ENCODE measurements at regions not wholly inside any gene's neighbourhood (a gene's known extent, or its start where the extent isn't known, plus 50 kb on each side); places are given as distances from the start of the nearest gene placed in this dataset.
A peak's percentile ranks its signal among the peaks of the same experiment; 100 is the strongest.
"Not testable (repeated sequence)": the region's sequence is repeated elsewhere in the genome, so short reads cannot be mapped to it uniquely, and the experiment has no call there.

GRCh38 chr9:90502134-90502533 is 140.5 kb downstream of the DIRAS2 start:
- Mint-ChIP-seq H3K9me3 (peaks cover 2% of the 10 kb centered on the region), H3K36me3 (ENCODE audit: low read depth) (no peaks in the 10 kb centered on the region), H3K4me1 (peaks cover 9% of the 10 kb centered on the region), H3K27me3 (ENCODE audit: insufficient read depth) (no peaks in the 10 kb centered on the region), H3K4me3 (no peak overlapping the region), H3K27ac (peak overlapping the region; percentile 10)
- no peaks in the 10 kb centered on the region for H3K9me3 ChIP-seq (ENCODE audit: control insufficient read depth, low read length)
- no peaks in the 10 kb centered on the region for H3K27me3 ChIP-seq (ENCODE audit: control insufficient read depth, insufficient read depth, low read length, poor library complexity, severe bottlenecking)
- no peak overlapping the region for H3K9ac ChIP-seq (ENCODE audit: extremely low read depth, low read length, poor library complexity, severe bottlenecking)
- 53% methylated on average over 2 of the region's 4 CpGs; no CpG with 5 or more reads in 1 of the 2 experiments for WGBS, 2 experiments (ENCODE audit: insufficient coverage in 1 of 2, insufficient read length in 1 of 2)
- H3K36me3 ChIP-seq (ENCODE audit: control insufficient read depth, insufficient read depth, low read length): no peaks in the 10 kb centered on the region
- H3K4me3 ChIP-seq (ENCODE audit: low read length): no peak overlapping the region
- H3K4me1 ChIP-seq (ENCODE audit: control insufficient read depth, insufficient read depth, low read length): no peaks in the 10 kb centered on the region
- no peak overlapping the region for H3K27ac ChIP-seq (ENCODE audit: low read depth, low read length)
- TF ChIP-seq CTCF (conservative IDR thresholded peaks at IDR 0.05): no peak
- no peak for DNase-seq

DNA sequence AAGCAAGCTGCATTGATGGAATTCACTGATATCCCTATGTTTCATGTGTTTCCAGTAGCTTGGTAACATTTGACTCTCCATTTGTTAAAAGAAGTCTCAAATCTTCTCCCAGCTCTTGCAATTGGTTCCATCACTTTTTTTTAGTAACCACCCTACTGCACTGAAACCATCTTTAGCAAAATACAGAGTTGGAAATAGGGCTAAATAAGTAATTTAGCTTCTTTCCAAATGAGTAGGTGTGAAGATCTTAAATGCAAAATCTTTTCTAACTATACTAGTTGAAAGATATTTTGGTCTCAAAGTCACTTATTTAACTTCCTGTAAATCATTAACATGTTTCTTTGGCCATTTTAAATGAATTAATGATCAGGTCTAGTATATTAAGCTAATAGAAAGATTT is 138.1 kb downstream of the DIRAS2 start:
- DNase-seq: no peak
- no peak for TF ChIP-seq CTCF (conservative IDR thresholded peaks at IDR 0.05)
- H3K9me3 Mint-ChIP-seq: peaks cover 2% of the 10 kb centered on the region
- Histone ChIP-seq H3K9me3 (ENCODE audit: control insufficient read depth, low read length) (no peaks in the 10 kb centered on the region), H3K27ac (ENCODE audit: low read depth, low read length) (no peak overlapping the region), H3K9ac (ENCODE audit: extremely low read depth, low read length, poor library complexity, severe bottlenecking) (no peak overlapping the region), H3K4me1 (ENCODE audit: control insufficient read depth, insufficient read depth, low read length) (peaks cover 9% of the 10 kb centered on the region), H3K27me3 (ENCODE audit: control insufficient read depth, insufficient read depth, low read length, poor library complexity, severe bottlenecking) (no peaks in the 10 kb centered on the region), H3K36me3 (ENCODE audit: control insufficient read depth, insufficient read depth, low read length) (no peaks in the 10 kb centered on the region), H3K4me3 (ENCODE audit: low read length) (no peak overlapping the region)
- no peak overlapping the region for H3K4me3 Mint-ChIP-seq
- peaks cover 22% of the 10 kb centered on the region for H3K4me1 Mint-ChIP-seq
- H3K27me3 Mint-ChIP-seq (ENCODE audit: insufficient read depth): no peaks in the 10 kb centered on the region
- H3K36me3 Mint-ChIP-seq (ENCODE audit: low read depth): no peaks in the 10 kb centered on the region
- H3K27ac Mint-ChIP-seq: no peak overlapping the region

DNA sequence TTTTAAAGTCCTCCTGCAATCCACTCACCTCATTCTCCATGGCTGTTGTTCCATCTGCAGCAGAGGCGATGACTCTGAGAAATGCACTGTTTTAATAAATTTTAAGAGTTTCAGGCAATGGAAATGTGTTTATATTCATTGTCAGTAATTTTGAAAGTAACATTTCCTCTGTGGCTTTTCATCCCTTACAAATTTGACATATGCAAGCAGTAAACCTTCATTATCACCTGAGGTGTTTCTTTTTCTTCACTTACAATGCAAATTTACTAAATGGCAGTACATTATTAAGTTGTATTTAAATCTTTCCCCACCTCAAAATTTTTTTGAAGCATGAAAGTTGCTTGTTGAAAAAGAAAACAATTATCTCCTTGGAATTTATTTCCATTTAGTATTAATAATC is 136.9 kb downstream of the DIRAS2 start:
- H3K4me3 Mint-ChIP-seq: no peak overlapping the region

GRCh38 chr9:90506402-90506801 is 136.2 kb downstream of the DIRAS2 start:
- not testable (repeated sequence) for H3K27me3 Mint-ChIP-seq (ENCODE audit: insufficient read depth); H3K4me3 Mint-ChIP-seq; H3K9ac ChIP-seq (ENCODE audit: extremely low read depth, low read length, poor library complexity, severe bottlenecking); H3K9me3 ChIP-seq (ENCODE audit: control insufficient read depth, low read length); H3K9me3 Mint-ChIP-seq; H3K36me3 Mint-ChIP-seq (ENCODE audit: low read depth); H3K4me3 ChIP-seq (ENCODE audit: low read length); H3K27me3 ChIP-seq (ENCODE audit: control insufficient read depth, insufficient read depth, low read length, poor library complexity, severe bottlenecking); H3K36me3 ChIP-seq (ENCODE audit: control insufficient read depth, insufficient read depth, low read length); H3K27ac Mint-ChIP-seq; DNase-seq; H3K4me1 ChIP-seq (ENCODE audit: control insufficient read depth, insufficient read depth, low read length); H3K27ac ChIP-seq (ENCODE audit: low read depth, low read length)
- peaks cover 22% of the 10 kb centered on the region for H3K4me1 Mint-ChIP-seq
- WGBS, 2 experiments (ENCODE audit: insufficient coverage in 1 of 2, insufficient read length in 1 of 2): 95 to 96% methylated on average over 4 of the region's 4 CpGs

More for the DNA sequence above, 136.9 kb downstream of the DIRAS2 start:
- H3K9ac ChIP-seq (ENCODE audit: extremely low read depth, low read length, poor library complexity, severe bottlenecking): no peak overlapping the region
- TF ChIP-seq CTCF (conservative IDR thresholded peaks at IDR 0.05): no peak
- peaks cover 9% of the 10 kb centered on the region for H3K4me1 ChIP-seq (ENCODE audit: control insufficient read depth, insufficient read depth, low read length)
- H3K27ac ChIP-seq (ENCODE audit: low read depth, low read length): no peak overlapping the region
- H3K36me3 ChIP-seq (ENCODE audit: control insufficient read depth, insufficient read depth, low read length): no peaks in the 10 kb centered on the region
- H3K4me3 ChIP-seq (ENCODE audit: low read length): no peak overlapping the region
- H3K9me3 ChIP-seq (ENCODE audit: control insufficient read depth, low read length): no peaks in the 10 kb centered on the region
- H3K9me3 Mint-ChIP-seq: peaks cover 2% of the 10 kb centered on the region
- no peak overlapping the region for H3K27ac Mint-ChIP-seq
- H3K4me1 Mint-ChIP-seq: peaks cover 22% of the 10 kb centered on the region
- WGBS, 2 experiments (ENCODE audit: insufficient coverage in 1 of 2, insufficient read length in 1 of 2): 100% methylated on average over 1 of the region's 1 CpG; no CpG with 5 or more reads in 1 of the 2 experiments
- no peak for DNase-seq
- H3K27me3 ChIP-seq (ENCODE audit: control insufficient read depth, insufficient read depth, low read length, poor library complexity, severe bottlenecking): no peaks in the 10 kb centered on the region
- H3K36me3 Mint-ChIP-seq (ENCODE audit: low read depth): no peaks in the 10 kb centered on the region
- no peaks in the 10 kb centered on the region for H3K27me3 Mint-ChIP-seq (ENCODE audit: insufficient read depth)

All from endodermal cell (in vitro differentiated cells).